ENCODE measurements at regions not wholly inside any gene's neighbourhood (a gene's known extent, or its start where the extent isn't known, plus 50 kb on each side); places are given as distances from the start of the nearest gene placed in this dataset.

GRCh38 chr2:236684504-236685256, 115.1 kb downstream of the ACKR3 start:
- H3K36me3 Mint-ChIP-seq (ENCODE audit: insufficient read depth, unreplicated experiment), result no peaks in the 10 kb centered on the region
- TF ChIP-seq, protein P1, sequence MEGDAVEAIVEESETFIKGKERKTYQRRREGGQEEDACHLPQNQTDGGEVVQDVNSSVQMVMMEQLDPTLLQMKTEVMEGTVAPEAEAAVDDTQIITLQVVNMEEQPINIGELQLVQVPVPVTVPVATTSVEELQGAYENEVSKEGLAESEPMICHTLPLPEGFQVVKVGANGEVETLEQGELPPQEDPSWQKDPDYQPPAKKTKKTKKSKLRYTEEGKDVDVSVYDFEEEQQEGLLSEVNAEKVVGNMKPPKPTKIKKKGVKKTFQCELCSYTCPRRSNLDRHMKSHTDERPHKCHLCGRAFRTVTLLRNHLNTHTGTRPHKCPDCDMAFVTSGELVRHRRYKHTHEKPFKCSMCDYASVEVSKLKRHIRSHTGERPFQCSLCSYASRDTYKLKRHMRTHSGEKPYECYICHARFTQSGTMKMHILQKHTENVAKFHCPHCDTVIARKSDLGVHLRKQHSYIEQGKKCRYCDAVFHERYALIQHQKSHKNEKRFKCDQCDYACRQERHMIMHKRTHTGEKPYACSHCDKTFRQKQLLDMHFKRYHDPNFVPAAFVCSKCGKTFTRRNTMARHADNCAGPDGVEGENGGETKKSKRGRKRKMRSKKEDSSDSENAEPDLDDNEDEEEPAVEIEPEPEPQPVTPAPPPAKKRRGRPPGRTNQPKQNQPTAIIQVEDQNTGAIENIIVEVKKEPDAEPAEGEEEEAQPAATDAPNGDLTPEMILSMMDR (IDR thresholded peaks at IDR 0.05; ENCODE audit: unreplicated experiment), result no peak
- DNase-seq (ENCODE audit: unreplicated experiment), result no peak
- H3K9me3 Mint-ChIP-seq (ENCODE audit: unreplicated experiment), result no peaks in the 10 kb centered on the region
- ChIA-PET CTCF (interaction anchor here (0.6 kb wide), 1 partner anchor 16 kb away, joined by 3 read pairs; no protein-coding TSS in a partner anchor), POLR2A (interaction anchor here (0.7 kb wide), 1 partner anchor 266 kb away, joined by 3 read pairs; no protein-coding TSS in a partner anchor)
- BruUV-seq (replicated peaks), result no TSS peak
- intact Hi-C loops (cut with micrococcal nuclease), result no loop called here
- H3K27ac Mint-ChIP-seq (ENCODE audit: low read depth, unreplicated experiment), result no peak overlapping the region
- peaks cover 55% of the 10 kb centered on the region for H3K4me1 Mint-ChIP-seq (ENCODE audit: insufficient read depth, unreplicated experiment)
- H3K27me3 Mint-ChIP-seq (ENCODE audit: insufficient read depth, unreplicated experiment), result no peaks in the 10 kb centered on the region
- H3K4me3 Mint-ChIP-seq (ENCODE audit: unreplicated experiment), result no peak overlapping the region

- H3K27me3 Mint-ChIP-seq (ENCODE audit: insufficient read depth, unreplicated experiment), result no peaks in the 10 kb centered on the region
- BruUV-seq (replicated peaks), result no TSS peak
- ChIA-PET POLR2A (interaction anchor here (0.7 kb wide), 1 partner anchor 265 kb away, joined by 3 read pairs; no protein-coding TSS in a partner anchor), CTCF (no interaction called here)
- no peak overlapping the region for H3K4me3 Mint-ChIP-seq (ENCODE audit: unreplicated experiment)
- H3K27ac Mint-ChIP-seq (ENCODE audit: low read depth, unreplicated experiment), result no peak overlapping the region
- no peaks in the 10 kb centered on the region for H3K9me3 Mint-ChIP-seq (ENCODE audit: unreplicated experiment)
- intact Hi-C loops (cut with micrococcal nuclease), result no loop called here
- peaks cover 56% of the 10 kb centered on the region for H3K4me1 Mint-ChIP-seq (ENCODE audit: insufficient read depth, unreplicated experiment)
- H3K36me3 Mint-ChIP-seq (ENCODE audit: insufficient read depth, unreplicated experiment), result no peaks in the 10 kb centered on the region
- TF ChIP-seq, protein P1 (IDR thresholded peaks at IDR 0.05; ENCODE audit: unreplicated experiment), result no peak
- DNase-seq (ENCODE audit: unreplicated experiment), result no peak
Observed at GRCh38 chr2:236685361-236685760, 115.7 kb downstream of the ACKR3 start.

DNA sequence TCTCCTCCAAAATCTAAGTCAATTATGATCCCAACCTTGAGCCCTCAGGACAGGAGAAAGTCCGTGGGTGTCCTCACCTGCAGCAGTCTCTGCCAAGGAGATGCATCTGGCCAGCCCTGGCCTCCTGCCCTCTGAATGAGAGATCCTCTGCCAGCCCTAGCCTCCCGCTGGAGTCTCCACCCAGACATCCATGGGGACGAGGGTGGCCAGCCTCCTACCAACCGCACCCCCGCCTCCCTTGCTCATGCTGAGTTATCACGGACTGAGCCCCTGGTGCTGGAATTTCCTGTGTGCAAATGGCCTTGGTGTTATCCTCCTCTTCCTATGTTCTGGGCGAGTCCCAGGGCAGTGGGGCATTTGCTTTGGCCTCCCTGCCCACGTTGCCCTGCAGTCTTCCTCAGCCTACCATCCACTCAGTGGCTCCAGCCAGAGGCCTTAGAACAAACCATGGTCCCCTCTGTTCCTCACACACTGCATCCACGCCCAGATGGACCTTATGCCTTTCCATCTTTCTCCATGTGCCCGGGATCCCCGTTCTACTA, 116.4 kb downstream of the ACKR3 start:
- CTCF ChIA-PET, result interaction anchor here (0.6 kb wide), 1 partner anchor 149 kb away, joined by 3 read pairs; no protein-coding TSS in a partner anchor
- no TSS peak for BruUV-seq (replicated peaks)

GRCh38 chr2:236686561-236686960, 116.9 kb downstream of the ACKR3 start:
- DNase-seq (ENCODE audit: unreplicated experiment), result no peak
- Mint-ChIP-seq H3K9me3 (ENCODE audit: unreplicated experiment) (no peaks in the 10 kb centered on the region), H3K4me1 (ENCODE audit: insufficient read depth, unreplicated experiment) (peaks cover 60% of the 10 kb centered on the region), H3K4me3 (ENCODE audit: unreplicated experiment) (no peak overlapping the region), H3K27me3 (ENCODE audit: insufficient read depth, unreplicated experiment) (no peaks in the 10 kb centered on the region), H3K36me3 (ENCODE audit: insufficient read depth, unreplicated experiment) (no peaks in the 10 kb centered on the region), H3K27ac (ENCODE audit: low read depth, unreplicated experiment) (no peak overlapping the region)
- POLR2A ChIA-PET, result interaction anchor here (1.8 kb wide), 1 partner anchor 44 kb away, joined by 5 read pairs; no protein-coding TSS in a partner anchor
- no TSS peak for BruUV-seq (replicated peaks)
- CTCF ChIA-PET, result no interaction called here
- intact Hi-C loops (cut with micrococcal nuclease), result no loop called here
- TF ChIP-seq, protein P1 (IDR thresholded peaks at IDR 0.05; ENCODE audit: unreplicated experiment), result no peak

More for the DNA sequence above, 116.4 kb downstream of the ACKR3 start:
- TF ChIP-seq, protein P1 (IDR thresholded peaks at IDR 0.05; ENCODE audit: unreplicated experiment), result no peak
- no peaks in the 10 kb centered on the region for H3K27me3 Mint-ChIP-seq (ENCODE audit: insufficient read depth, unreplicated experiment)
- H3K27ac Mint-ChIP-seq (ENCODE audit: low read depth, unreplicated experiment), result no peak overlapping the region
- no peaks in the 10 kb centered on the region for H3K9me3 Mint-ChIP-seq (ENCODE audit: unreplicated experiment)
- no peak for DNase-seq (ENCODE audit: unreplicated experiment)
- H3K4me1 Mint-ChIP-seq (ENCODE audit: insufficient read depth, unreplicated experiment), result peaks cover 57% of the 10 kb centered on the region
- POLR2A ChIA-PET, result no interaction called here
- no peak overlapping the region for H3K4me3 Mint-ChIP-seq (ENCODE audit: unreplicated experiment)
- intact Hi-C loops (cut with micrococcal nuclease), result no loop called here
- no peaks in the 10 kb centered on the region for H3K36me3 Mint-ChIP-seq (ENCODE audit: insufficient read depth, unreplicated experiment)

Measured in MCF 10A (cell line).